ENCODE measurements at regions not wholly inside any gene's neighbourhood (a gene's known extent, or its start where the extent isn't known, plus 50 kb on each side); places are given as distances from the start of the nearest gene placed in this dataset.
A peak's percentile ranks its signal among the peaks of the same experiment; 100 is the strongest.

DNA sequence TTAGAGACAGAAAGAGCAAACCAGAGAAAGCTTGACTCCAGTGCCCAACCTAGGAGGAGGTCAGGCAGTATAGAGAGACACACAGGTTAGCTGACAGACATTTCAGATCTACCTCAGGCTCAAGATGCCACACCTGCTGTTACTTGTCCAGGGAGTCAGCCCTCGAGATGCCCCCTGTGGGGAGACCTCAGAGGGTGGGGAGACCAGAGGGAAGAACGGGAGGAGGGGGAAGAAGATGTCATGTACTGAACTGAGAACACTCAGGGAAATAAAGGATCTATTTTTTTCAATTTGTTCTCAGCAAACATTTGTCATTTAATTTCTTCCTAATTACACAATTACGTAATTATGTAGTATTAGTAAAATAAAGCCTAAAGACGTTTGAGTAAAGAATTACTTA, 196.3 kb upstream of the CADM1 start:
- no peak for DNase-seq
- peaks cover 5 to 24% (median 9%) of the 10 kb centered on the region in 7 donors for H3K9me3 Mint-ChIP-seq
- H3K4me3 Mint-ChIP-seq = no peak overlapping the region
- H3K27me3 Mint-ChIP-seq = no peaks in the 10 kb centered on the region
- ATAC-seq (ENCODE audit: low read depth in 2 of 2) = no peak
- H3K27ac Mint-ChIP-seq = no peak overlapping the region
- H3K4me1 Mint-ChIP-seq = no peaks in the 10 kb centered on the region
- no peaks in the 10 kb centered on the region for H3K36me3 Mint-ChIP-seq

DNA sequence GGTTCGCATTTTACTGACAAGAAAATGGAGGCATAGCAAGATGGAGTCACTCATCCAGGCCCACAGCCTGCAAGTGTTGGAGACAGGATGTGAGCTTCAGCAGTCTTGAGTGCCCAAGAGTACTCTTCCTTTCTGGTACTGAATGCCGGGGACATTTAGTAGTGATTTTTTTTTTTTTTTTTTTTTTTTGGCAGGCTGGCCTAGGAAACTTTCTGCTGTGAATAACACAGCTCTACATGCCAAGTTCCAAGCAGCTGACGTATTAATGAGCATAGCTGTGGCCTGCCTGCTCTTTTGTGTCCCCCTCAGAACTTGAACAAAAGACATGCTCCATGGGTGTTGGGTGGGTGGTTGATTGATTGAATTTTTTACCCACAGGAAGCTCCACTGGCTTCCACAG, 195.5 kb upstream of the CADM1 start:
- ATAC-seq (ENCODE audit: low read depth in 2 of 2) (no peak), DNase-seq (no peak)
- no peaks in the 10 kb centered on the region for H3K27me3 Mint-ChIP-seq
- no peak overlapping the region for H3K27ac Mint-ChIP-seq
- H3K36me3 Mint-ChIP-seq = no peaks in the 10 kb centered on the region
- peaks cover 3 to 24% (median 9%) of the 10 kb centered on the region in 7 donors for H3K9me3 Mint-ChIP-seq
- H3K4me3 Mint-ChIP-seq = no peak overlapping the region
- H3K4me1 Mint-ChIP-seq = no peaks in the 10 kb centered on the region

DNA sequence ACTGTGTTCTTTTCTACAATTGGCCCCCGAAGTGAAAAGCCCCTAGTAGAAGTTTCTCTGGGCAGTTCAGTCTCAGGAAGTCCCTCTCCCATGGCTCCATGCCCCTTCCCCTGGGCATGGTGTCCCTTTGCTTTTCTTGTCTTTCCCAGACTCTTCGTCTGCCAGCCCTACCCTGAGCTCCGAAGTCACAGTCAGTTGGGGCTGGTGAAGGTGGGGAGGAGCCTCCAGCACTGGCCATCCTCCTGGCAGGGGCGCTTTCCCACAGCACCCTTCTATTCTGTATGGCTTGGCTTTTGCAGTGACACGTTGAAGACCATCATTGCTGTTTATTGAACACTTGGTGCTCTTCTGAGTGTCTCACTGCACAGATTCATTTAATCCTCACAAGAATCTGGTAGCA, 195.1 kb upstream of the CADM1 start:
- Mint-ChIP-seq H3K4me3 (no peak overlapping the region), H3K27me3 (no peaks in the 10 kb centered on the region), H3K36me3 (no peaks in the 10 kb centered on the region), H3K9me3 (peaks cover under 1 to 24% (median 5%) of the 10 kb centered on the region in 7 donors), H3K4me1 (no peaks in the 10 kb centered on the region), H3K27ac (no peak overlapping the region)
- DNase-seq = no peak
- no peak for ATAC-seq (ENCODE audit: low read depth in 2 of 2)

DNA sequence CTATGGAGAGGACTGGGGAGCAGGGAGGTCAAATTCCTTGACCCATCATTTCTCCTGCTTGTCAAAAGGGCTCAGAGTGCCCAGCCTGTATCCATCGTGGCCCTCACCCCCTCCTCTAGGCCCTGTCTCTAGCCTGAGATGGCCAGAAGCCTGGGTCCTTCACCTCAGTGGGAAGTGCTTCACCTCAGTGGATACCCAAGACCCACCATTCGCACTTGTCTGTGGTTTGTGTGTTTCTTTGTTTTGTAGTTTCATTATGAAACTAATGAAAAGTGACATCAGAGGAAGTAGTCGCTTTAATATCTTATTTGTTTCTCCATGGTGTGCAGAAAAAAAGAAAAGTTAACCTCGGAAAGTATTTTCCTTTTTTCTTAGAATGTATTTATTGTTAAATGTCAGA, 194.0 kb upstream of the CADM1 start:
- H3K27ac Mint-ChIP-seq = no peak overlapping the region
- DNase-seq = no peak
- H3K4me3 Mint-ChIP-seq = no peak overlapping the region
- no peaks in the 10 kb centered on the region for H3K27me3 Mint-ChIP-seq
- no peaks in the 10 kb centered on the region for H3K4me1 Mint-ChIP-seq
- no peaks in the 10 kb centered on the region for H3K36me3 Mint-ChIP-seq
- peaks cover 0 to 23% (median 4%) of the 10 kb centered on the region in 7 donors for H3K9me3 Mint-ChIP-seq
- no peak for ATAC-seq (ENCODE audit: low read depth in 2 of 2)

DNA sequence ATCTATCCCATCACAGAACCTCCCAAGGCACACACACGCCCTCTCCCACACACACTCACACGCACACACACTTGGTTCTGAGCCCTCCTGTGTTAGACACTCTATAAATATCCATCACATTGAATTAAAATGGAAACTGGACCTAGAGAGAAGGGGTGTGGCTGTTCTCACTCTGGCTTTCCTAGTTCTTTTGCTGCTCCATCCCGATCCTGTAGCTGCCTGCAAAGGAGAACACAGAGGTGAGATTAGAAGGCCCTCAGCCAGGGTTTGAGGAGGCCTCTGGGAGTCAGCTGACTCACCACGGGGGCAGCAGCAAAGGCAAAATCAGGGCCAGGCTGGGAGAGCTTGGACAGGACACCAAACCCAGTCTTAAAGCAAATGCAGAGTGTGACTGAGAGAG, 192.3 kb upstream of the CADM1 start:
- Mint-ChIP-seq H3K27me3 (no peaks in the 10 kb centered on the region), H3K9me3 (peaks cover 0 to 22% (median 4%) of the 10 kb centered on the region in 7 donors), H3K4me3 (no peak overlapping the region), H3K27ac (no peak overlapping the region), H3K4me1 (no peaks in the 10 kb centered on the region), H3K36me3 (no peaks in the 10 kb centered on the region)
- ATAC-seq (ENCODE audit: low read depth in 2 of 2) (no peak), DNase-seq (no peak)

- no peak overlapping the region for H3K4me3 Mint-ChIP-seq
- ATAC-seq (ENCODE audit: low read depth in 2 of 2) (no peak), DNase-seq (no peak)
- no peaks in the 10 kb centered on the region for H3K27me3 Mint-ChIP-seq
- no peaks in the 10 kb centered on the region for H3K36me3 Mint-ChIP-seq
- H3K4me1 Mint-ChIP-seq = no peaks in the 10 kb centered on the region
- peaks cover 0 to 22% (median 4%) of the 10 kb centered on the region in 7 donors for H3K9me3 Mint-ChIP-seq
- no peak overlapping the region for H3K27ac Mint-ChIP-seq
Observed at GRCh38 chr11:115695677-115696364, 191.6 kb upstream of the CADM1 start.

- Mint-ChIP-seq H3K4me1 (no peaks in the 10 kb centered on the region), H3K27me3 (no peaks in the 10 kb centered on the region), H3K36me3 (no peaks in the 10 kb centered on the region), H3K9me3 (peaks cover 0 to 9% (median 0%) of the 10 kb centered on the region in 7 donors), H3K4me3 (no peak overlapping the region), H3K27ac (no peak overlapping the region)
- no peak for ATAC-seq (ENCODE audit: low read depth in 2 of 2)
- no peak for DNase-seq
Observed at GRCh38 chr11:115693002-115693401, 188.8 kb upstream of the CADM1 start.

DNA sequence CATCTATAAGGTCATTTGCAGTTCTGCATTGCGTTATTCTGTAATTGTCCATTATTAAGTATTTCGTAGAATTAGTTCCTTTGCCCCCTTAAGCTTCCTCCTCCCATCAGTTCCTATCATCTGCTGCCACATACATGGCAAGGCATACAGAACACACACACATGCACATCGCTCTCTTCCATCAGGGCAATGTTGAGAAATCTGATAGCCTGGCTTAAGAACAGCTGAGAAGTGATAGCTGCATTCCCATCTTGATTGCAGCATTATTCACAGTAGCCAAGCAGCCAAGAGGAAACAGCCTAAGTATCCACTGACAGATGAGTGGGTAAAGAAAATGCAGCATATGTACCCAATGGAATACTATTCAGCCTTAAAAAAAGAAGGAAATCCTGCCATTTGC, 186.8 kb upstream of the CADM1 start:
- peaks cover 0 to 17% (median 4%) of the 10 kb centered on the region in 7 donors for H3K9me3 Mint-ChIP-seq
- H3K27me3 Mint-ChIP-seq = no peaks in the 10 kb centered on the region
- no peaks in the 10 kb centered on the region for H3K4me1 Mint-ChIP-seq
- peaks cover 0 to 5% of the 10 kb centered on the region in 2 donors for H3K36me3 Mint-ChIP-seq
- ATAC-seq (ENCODE audit: low read depth in 2 of 2) (no peak), DNase-seq (no peak)
- H3K4me3 Mint-ChIP-seq = no peak overlapping the region
- peak overlapping the region in 1 of 6 donors; percentile 3 for H3K27ac Mint-ChIP-seq

DNA sequence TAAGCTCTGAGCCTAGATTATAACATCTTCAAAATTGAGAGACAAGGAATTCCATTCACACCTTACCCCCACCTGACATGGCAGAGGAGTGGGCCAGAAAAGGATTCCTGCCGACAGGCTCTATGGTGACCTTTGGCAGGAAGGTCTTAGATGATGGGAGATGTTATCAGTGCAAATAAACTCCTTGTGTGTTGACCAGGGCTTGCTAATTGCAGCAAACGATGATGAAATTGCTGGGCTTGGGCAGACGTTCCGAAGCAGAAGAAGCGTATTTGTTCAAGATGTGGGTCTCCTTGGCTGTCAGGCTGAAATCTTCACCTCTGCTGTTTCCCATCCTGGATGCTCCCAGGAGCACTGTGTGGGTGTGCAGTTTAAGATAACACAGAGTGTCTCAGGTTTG, 183.7 kb upstream of the CADM1 start:
- H3K27me3 Mint-ChIP-seq = no peaks in the 10 kb centered on the region
- no peaks in the 10 kb centered on the region for H3K4me1 Mint-ChIP-seq
- H3K27ac Mint-ChIP-seq = no peak overlapping the region
- no peak overlapping the region for H3K4me3 Mint-ChIP-seq
- DNase-seq (no peak), ATAC-seq (ENCODE audit: low read depth in 2 of 2) (no peak)
- peaks cover 0 to 5% of the 10 kb centered on the region in 2 donors for H3K36me3 Mint-ChIP-seq
- peaks cover 6 to 23% (median 9%) of the 10 kb centered on the region in 7 donors for H3K9me3 Mint-ChIP-seq

DNA sequence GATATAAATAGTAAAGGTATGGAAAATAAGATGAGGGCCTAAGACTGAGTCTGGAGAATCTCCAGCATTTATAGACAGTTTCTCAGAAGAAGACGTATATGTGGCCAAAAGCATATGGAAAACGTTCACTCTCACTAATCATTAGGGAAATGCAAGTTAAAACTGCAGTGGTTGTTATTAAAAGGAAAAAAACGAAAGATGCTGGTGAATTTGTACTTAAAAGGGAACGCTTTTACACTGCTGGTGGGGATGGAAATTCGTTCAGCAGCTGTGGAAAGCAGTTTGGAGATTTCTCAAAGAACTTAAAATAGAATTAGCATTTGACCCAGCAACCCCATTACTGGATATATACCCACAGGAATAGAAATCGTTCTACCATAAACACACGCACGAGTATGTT, 180.5 kb upstream of the CADM1 start:
- no peak for ATAC-seq (ENCODE audit: low read depth in 2 of 2)
- no peak for DNase-seq
- no peak overlapping the region for H3K4me3 Mint-ChIP-seq
- H3K9me3 Mint-ChIP-seq = peaks cover 8 to 27% (median 13%) of the 10 kb centered on the region in 7 donors
- H3K36me3 Mint-ChIP-seq = peaks cover 0 to 5% of the 10 kb centered on the region in 2 donors
- no peak overlapping the region for H3K27ac Mint-ChIP-seq
- H3K27me3 Mint-ChIP-seq = peaks cover 0 to 8% (median 5%) of the 10 kb centered on the region in 3 donors
- H3K4me1 Mint-ChIP-seq = no peaks in the 10 kb centered on the region

DNA sequence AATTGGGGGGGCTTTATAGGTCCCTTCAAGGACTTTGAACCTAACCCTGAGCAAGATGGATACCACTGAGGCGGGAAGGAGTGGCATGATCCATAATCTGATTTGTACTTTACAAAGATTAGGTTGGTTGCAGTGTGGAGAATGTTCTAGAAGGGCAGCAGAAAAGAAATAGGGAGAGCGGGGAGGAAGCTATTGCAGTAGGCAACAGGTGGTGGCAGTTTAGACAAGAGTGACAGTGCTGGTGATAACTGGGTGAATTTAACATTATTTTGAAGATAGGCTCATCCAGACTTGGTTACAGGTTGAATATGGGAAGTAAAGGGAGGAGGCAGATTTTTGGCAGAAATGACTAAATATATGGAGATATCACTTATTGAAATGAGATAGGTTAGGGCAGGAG, 179.9 kb upstream of the CADM1 start:
- no peak for DNase-seq
- H3K4me1 Mint-ChIP-seq = no peaks in the 10 kb centered on the region
- peaks cover 0 to 5% of the 10 kb centered on the region in 2 donors for H3K36me3 Mint-ChIP-seq
- peak overlapping the region in 1 of 6 donors; percentile 7 for H3K27ac Mint-ChIP-seq
- H3K27me3 Mint-ChIP-seq = peaks cover 0 to 8% (median 5%) of the 10 kb centered on the region in 3 donors
- peaks cover 8 to 27% (median 13%) of the 10 kb centered on the region in 7 donors for H3K9me3 Mint-ChIP-seq
- H3K4me3 Mint-ChIP-seq = no peak overlapping the region
- ATAC-seq (ENCODE audit: low read depth in 2 of 2) = no peak

DNA sequence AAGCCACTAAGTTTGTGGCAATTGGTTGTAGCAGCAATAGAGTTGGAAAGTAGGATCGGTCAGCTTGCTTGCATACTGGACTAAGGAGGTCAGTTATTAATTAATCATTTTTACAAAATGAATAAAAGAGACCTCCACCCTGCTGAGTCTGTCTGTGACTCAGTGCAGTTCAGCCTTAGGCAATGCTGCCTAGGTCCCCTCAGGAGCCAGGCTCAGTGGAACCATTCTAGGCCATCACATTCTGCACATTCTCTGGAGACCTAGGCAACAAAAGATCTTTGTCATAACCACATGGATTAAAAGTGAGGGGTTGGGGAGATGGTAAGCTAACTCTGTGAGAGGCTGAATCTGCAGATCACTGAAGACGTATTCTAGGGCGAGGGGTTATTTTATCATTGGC, 178.7 kb upstream of the CADM1 start:
- no peak for DNase-seq
- H3K36me3 Mint-ChIP-seq = peaks cover 0 to 5% of the 10 kb centered on the region in 2 donors
- peaks cover 8 to 27% (median 13%) of the 10 kb centered on the region in 7 donors for H3K9me3 Mint-ChIP-seq
- peaks cover 0 to 8% (median 5%) of the 10 kb centered on the region in 3 donors for H3K27me3 Mint-ChIP-seq
- H3K4me3 Mint-ChIP-seq = no peak overlapping the region
- ATAC-seq (ENCODE audit: low read depth in 2 of 2) = no peak
- H3K27ac Mint-ChIP-seq = no peak overlapping the region
- no peaks in the 10 kb centered on the region for H3K4me1 Mint-ChIP-seq

- no peak overlapping the region for H3K27ac Mint-ChIP-seq
- DNase-seq = no peak
- H3K9me3 Mint-ChIP-seq = peaks cover 8 to 27% (median 13%) of the 10 kb centered on the region in 7 donors
- no peaks in the 10 kb centered on the region for H3K4me1 Mint-ChIP-seq
- peaks cover 0 to 5% of the 10 kb centered on the region in 2 donors for H3K36me3 Mint-ChIP-seq
- no peak overlapping the region for H3K4me3 Mint-ChIP-seq
- H3K27me3 Mint-ChIP-seq = peaks cover 0 to 8% (median 5%) of the 10 kb centered on the region in 3 donors
- no peak for ATAC-seq (ENCODE audit: low read depth in 2 of 2)
Observed at GRCh38 chr11:115682101-115682500, 177.9 kb upstream of the CADM1 start.

- Mint-ChIP-seq H3K4me1 (no peaks in the 10 kb centered on the region), H3K36me3 (no peaks in the 10 kb centered on the region), H3K9me3 (peaks cover 3 to 16% (median 10%) of the 10 kb centered on the region in 7 donors), H3K27me3 (peaks cover 0 to 8% (median 5%) of the 10 kb centered on the region in 3 donors), H3K27ac (no peak overlapping the region), H3K4me3 (no peak overlapping the region)
- no peak for DNase-seq
- ATAC-seq (ENCODE audit: low read depth in 2 of 2) = no peak
Observed at GRCh38 chr11:115679945-115680344, 175.7 kb upstream of the CADM1 start.
